NCI-H345 (cell line): ENCODE measurements at regions not wholly inside any gene's neighbourhood (a gene's known extent, or its start where the extent isn't known, plus 50 kb on each side); places are given as distances from the start of the nearest gene placed in this dataset.
"Not testable (repeated sequence)": the region's sequence is repeated elsewhere in the genome, so short reads cannot be mapped to it uniquely, and the experiment has no call there.

ENCODE experiments used
- DNase-seq: peaks from one replicate; lab custom pipeline; 2025; lab: John Stamatoyannopoulos, UW

GRCh38 chr3:158882445-158882844 is 80.6 kb downstream of the MFSD1 start:
- DNase-seq = no peak

DNA sequence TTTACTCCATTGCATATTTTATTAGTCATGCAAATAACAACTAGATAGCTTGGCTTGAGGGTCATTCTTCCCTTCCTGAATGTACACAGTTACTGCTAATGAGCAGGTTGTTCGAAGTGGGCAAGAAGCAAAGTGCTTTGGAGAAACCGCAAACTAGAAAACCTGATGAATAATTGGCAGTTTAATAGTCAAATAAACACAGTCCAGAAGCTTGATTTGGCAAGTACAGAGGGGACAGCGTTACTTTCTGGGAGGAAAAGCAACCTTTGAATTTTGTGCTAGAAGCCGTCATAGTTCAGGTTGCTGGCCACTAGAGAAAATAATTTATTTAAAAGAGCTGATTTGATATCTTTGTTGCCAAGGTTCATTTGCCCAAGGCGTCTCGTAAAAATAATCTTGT is 94.9 kb downstream of the MFSD1 start:
- no peak for DNase-seq

GRCh38 chr3:158906749-158907148 is 104.9 kb downstream of the MFSD1 start:
- no peak for DNase-seq

DNA sequence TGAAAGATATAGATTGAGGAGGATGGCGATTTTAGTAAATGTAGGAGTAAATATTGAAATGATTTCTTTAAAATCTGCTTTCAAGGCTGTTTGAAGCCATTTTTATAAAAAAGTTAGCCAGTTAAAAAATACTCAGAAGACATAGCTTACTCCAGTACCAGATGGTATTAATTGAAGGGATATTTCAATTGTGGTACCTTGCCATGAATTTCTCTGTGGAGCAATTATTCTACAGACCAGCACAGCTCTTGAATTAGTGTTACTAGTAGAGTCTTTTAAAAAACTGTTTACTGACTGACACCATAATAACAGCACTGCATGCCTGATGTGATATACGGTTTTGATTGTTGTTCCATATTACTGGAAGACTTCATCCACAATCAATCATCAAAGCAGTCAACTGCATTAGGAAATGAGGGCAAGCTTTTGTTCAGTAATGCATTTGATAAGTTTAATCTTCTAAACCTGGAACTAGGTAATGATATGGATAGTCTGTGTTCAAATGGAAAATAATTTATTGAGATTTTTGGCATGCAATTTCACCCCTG is 106.4 kb downstream of the MFSD1 start:
- no peak for DNase-seq

GRCh38 chr3:158909870-158910269 is 108.0 kb downstream of the MFSD1 start:
- DNase-seq = no peak

DNA sequence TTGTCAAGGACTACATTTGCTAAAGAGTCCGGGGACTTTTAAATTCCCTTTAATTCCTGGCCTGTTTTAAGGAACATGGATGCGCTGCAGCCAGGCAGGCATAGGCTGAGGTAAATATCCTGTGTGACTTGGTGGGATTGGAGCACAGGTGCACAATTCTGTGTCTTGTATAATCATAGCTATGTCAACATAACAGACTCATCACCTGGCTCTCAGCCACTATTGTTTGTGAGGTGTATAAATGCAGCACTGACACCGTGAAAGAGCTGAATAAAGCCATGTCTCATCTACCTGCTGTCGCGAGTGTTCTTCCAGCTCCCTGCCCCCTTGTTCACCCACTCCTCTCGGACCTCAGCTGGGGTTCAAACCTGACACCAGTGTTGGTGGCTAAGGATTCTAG is 109.7 kb downstream of the MFSD1 start:
- DNase-seq = peak; percentile 87

DNA sequence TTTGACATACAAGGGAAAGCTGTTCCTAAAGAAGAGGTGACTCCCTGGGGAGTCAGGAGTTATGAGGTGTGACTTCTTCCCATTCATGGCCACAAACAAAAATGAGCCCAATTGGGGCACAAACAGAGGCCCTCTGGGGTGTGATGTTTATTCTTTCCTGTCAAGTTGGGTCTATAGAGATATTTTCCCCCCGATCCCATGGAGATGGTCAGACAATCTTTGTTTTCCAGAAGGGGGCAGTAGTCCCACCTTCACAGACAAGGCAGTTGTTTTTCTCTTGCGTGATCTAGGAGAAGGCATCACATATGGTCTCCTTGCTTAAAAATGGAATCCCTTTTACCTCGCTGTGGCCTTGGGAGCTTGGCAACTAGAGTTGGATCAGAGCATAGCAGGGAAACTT is 110.3 kb downstream of the MFSD1 start:
- no peak for DNase-seq

DNA sequence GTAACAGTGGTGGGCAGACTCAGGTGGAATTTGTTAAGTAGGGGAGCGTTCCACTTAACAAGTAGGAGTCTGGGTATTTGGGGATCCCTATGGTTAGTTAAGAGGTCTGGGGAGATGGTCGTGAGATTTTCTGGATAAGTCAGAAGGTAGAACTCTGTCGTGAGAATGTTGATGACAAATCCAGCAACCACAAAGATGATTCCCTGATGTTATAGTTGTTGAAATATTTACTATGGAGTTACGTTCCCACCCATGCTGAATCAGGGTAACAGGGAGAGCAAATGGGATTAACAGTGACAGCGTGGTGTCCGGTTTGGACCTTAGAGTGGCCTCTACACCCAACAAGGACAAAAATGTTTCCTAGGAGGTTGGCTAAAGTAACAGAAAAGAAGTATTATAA is 110.8 kb downstream of the MFSD1 start:
- DNase-seq = no peak

DNA sequence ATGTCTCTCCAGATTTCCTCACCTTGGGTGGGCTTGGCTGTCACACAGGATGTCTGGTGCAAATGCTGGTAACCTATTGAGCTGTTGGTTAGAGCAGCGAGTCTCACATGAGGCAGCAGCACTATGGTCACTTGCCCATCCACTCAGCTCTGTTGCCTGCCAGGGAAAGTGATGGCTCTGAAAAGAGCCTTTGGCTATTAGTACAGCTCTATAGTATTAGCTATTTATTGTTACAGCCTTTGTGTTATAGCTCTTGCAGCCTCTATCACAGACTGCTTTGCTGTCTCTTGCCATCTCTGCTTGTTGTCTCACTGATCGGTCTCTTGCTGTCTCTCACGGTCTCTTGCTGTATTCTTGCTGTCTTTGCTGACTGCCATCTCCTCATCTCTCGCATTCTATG is 114.3 kb downstream of the MFSD1 start:
- DNase-seq = no peak

DNA sequence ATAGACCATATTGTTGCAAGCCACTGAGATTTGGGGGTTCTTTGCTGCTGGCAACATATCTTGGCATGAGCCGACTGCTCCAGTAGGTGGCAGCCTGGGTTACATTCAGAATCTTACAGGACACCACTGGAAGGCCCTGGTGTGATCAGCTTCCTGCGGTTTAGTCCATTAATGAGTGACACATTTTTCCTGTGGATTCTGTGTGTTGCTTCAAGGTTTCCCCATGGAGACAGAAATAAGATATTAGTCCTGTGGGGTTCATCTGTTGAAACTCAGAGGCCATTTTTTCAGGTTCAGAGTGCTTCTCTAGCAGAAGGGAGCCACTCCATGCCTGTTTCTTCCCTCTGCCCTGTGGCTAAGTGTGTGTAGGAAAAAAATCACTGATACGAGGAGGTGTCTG is 116.2 kb downstream of the MFSD1 start:
- peak; percentile 34 for DNase-seq

- no peak for DNase-seq
Measured at GRCh38 chr3:158918451-158918850, 116.6 kb downstream of the MFSD1 start.

DNA sequence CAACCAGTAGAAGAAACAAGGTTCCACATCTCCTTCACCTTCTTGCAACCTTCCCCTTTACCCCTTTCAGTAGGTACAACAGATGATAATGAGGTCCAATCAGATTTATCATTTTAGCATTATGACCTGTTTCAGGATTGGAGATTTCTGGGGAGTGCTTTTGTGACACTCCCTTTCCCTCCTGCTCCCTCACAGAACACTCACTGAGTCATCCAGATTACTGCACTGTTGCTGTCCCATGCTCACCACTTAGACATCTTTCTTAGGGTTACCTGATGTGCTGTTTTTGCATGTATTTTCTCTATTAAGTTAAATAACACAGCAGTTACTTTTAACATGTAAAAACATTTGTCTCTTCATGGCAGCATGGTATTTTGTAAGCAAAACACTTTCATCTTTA is 118.5 kb downstream of the MFSD1 start:
- no peak for DNase-seq

DNA sequence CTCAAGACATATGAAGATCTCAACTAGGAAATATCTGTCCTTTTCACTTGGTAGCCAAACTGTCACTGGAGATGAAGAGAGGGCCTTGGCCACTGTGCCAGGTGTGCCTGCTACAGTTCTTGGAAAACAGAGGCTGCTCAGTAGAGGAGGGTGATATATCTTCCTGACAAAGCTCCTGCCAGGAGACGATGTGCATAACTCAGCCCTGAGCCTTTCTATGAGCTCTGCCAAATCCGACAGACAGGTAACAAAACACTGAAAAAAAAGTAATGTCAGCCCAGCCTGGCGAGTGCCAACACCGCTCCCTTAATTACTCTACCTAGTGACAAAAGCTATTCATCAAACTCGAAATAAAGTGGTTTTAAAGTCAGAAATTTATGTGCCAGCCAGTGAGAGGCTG is 123.2 kb downstream of the MFSD1 start:
- no peak for DNase-seq

GRCh38 chr3:158925828-158926494 is 124.1 kb downstream of the MFSD1 start:
- no peak for DNase-seq

GRCh38 chr3:158935846-158936245 is 134.0 kb downstream of the MFSD1 start:
- DNase-seq = no peak

DNA sequence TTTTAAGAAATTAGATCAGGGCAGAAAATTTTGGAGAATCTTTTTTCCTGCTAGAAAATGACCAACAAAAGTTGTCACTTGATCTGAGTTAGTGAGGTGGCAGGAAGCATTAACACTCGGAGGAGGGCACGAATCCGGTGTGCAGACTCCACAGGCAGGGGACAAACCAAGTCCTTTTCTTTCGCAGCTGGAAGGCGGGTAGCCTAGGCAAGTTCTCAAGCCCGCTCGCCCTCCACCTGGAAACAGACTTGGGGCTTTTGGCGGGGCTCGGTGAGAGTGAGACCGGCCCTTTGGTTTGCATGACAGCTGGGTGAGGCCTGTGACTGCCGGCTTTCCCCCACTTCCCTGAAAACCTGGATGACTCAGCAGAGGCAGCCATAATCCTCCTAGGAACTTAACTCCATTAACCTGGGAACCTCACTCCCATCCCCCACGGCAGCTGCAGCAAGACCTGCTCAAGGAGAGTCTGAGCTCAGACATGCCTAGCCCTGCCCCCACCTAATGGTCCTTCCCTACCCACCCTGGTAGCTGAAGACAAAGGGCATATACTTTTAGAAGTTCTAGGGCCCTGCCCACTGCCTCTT is 134.8 kb downstream of the MFSD1 start:
- no peak for DNase-seq

DNA sequence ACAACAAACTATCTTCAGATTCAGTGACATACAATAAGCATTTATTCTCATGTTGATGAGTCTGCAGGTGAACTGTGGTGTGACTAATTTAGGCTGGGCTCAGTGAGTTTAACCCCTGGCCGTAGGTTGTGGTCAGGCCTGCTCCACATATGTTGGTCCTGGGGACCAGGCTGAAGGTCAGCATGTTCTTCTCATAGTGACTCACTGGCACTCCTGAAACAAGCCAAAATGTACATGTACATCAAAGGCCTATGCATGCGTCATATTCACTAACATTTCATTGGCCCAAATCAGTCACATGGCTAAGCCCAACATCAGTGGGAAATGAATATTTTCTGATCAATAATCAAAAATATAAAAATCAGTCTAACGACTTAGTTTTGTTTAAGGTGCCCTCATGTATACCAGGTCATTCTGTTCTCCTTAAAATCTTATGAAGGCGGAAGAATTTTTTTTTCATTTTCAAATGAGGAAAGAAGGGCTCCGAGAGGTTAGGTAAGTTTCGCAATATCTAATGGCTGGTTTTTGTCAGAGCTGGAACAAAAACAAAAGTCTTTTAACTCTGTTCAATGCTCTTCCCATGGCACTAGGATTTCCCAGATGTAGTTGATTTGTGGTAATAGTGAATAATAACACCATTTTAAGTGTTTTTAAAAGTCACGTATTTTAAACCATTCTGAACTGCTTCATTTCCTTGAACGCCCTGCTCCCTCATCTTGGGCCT is 148.5 kb downstream of the MFSD1 start:
- no peak for DNase-seq

DNA sequence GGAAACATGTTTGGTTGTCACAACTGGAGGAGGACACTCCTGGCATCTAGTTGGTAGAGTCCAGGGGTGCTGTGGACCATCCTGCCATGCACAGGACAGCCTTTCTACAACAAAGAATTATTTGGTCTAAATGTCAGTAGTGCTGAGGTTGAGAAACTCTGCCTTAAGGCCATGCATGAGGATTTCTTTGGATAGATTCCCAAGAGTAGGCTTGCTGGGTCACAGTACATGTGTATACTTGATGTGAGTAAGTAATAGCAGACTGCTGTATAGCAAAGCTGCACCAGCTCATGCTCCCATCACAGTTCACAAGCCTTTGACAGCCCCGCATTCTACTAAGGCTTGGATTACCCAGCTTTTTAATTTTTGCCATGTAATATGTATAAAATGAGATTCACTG is 151.3 kb downstream of the MFSD1 start:
- DNase-seq = no peak

- DNase-seq = no peak
Measured at GRCh38 chr3:158954420-158954819, 152.6 kb downstream of the MFSD1 start.

- not testable (repeated sequence) for DNase-seq
Measured at GRCh38 chr3:158957777-158958176, 155.9 kb downstream of the MFSD1 start.

GRCh38 chr3:158958873-158959272 is 157.0 kb downstream of the MFSD1 start:
- no peak for DNase-seq

DNA sequence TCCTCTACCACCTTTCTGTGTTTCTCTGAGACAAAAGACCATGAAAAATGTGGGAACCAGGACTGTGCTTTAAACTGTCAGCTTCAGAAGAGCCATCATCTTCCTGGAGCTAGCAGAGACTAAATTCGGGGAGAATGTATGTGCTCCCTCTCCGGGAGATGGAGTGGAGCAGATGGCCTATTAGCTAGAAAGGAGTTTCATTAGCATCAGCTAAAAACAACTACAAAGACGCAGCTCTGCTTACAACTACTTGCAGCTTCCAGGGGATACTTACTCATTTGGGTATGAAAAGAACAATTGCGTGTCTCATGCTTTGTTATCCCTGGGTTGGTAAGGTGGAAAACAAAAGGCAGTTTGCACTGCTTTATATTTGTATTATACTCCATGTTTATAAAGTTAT is 159.6 kb downstream of the MFSD1 start:
- DNase-seq = peak; percentile 3

GRCh38 chr3:158961911-158962310 is 160.1 kb downstream of the MFSD1 start:
- DNase-seq = peak; percentile 16
